ENCODE measurements at regions not wholly inside any gene's neighbourhood (a gene's known extent, or its start where the extent isn't known, plus 50 kb on each side); places are given as distances from the start of the nearest gene placed in this dataset.

DNA sequence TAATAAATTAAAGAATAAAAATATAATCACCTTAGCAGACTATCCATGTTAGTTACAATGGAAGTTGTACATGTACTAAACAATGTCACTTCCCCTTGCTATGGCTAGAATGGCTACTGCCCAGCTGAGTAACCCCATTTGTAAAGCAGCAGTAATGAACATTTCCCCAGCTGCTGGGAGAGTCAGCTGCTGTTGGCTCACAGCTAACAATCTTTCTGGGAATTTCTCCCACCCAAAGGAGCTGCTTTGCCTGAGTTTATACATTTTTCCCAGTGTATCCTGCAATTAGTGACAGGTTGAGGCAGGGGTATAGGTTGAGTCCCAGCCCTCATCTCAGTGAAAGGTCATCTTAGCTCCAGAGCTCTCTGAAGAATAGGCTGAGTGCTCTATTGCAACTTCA lies 665.6 kb upstream of the KLHL29 start:
- TF ChIP-seq POLR2AphosphoS5 (IDR thresholded peaks at IDR 0.05; ENCODE audit: low read depth, low read length) (no peak), TAF1 (IDR thresholded peaks at IDR 0.05; ENCODE audit: borderline replicate concordance, insufficient read depth, low read length) (no peak), SIN3A (IDR thresholded peaks at IDR 0.05; ENCODE audit: borderline replicate concordance, insufficient read depth, low read length) (no peak)
- TF ChIP-seq, protein P1, sequence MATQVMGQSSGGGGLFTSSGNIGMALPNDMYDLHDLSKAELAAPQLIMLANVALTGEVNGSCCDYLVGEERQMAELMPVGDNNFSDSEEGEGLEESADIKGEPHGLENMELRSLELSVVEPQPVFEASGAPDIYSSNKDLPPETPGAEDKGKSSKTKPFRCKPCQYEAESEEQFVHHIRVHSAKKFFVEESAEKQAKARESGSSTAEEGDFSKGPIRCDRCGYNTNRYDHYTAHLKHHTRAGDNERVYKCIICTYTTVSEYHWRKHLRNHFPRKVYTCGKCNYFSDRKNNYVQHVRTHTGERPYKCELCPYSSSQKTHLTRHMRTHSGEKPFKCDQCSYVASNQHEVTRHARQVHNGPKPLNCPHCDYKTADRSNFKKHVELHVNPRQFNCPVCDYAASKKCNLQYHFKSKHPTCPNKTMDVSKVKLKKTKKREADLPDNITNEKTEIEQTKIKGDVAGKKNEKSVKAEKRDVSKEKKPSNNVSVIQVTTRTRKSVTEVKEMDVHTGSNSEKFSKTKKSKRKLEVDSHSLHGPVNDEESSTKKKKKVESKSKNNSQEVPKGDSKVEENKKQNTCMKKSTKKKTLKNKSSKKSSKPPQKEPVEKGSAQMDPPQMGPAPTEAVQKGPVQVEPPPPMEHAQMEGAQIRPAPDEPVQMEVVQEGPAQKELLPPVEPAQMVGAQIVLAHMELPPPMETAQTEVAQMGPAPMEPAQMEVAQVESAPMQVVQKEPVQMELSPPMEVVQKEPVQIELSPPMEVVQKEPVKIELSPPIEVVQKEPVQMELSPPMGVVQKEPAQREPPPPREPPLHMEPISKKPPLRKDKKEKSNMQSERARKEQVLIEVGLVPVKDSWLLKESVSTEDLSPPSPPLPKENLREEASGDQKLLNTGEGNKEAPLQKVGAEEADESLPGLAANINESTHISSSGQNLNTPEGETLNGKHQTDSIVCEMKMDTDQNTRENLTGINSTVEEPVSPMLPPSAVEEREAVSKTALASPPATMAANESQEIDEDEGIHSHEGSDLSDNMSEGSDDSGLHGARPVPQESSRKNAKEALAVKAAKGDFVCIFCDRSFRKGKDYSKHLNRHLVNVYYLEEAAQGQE (IDR thresholded peaks at IDR 0.05; ENCODE audit: insufficient read depth in 1 of 2, low read depth in 2 of 2, low read length in 2 of 2) = no peak

Measured in PFSK-1 (cell line).